ENCODE measurements at regions not wholly inside any gene's neighbourhood (a gene's known extent, or its start where the extent isn't known, plus 50 kb on each side); places are given as distances from the start of the nearest gene placed in this dataset.
"Not testable (repeated sequence)": the region's sequence is repeated elsewhere in the genome, so short reads cannot be mapped to it uniquely, and the experiment has no call there.

- H3K27ac ChIP-seq (ENCODE audit: low read depth, low read length) = no peak overlapping the region
- H3K36me3 ChIP-seq (ENCODE audit: control insufficient read depth in 5 of 5, insufficient read depth in 5 of 5, low read length in 5 of 5) = no peaks in the 10 kb centered on the region
- H3K27me3 ChIP-seq (ENCODE audit: control insufficient read depth in 5 of 5, insufficient read depth in 4 of 5, low read length in 5 of 5) = no peaks in the 10 kb centered on the region
- H3K4me1 ChIP-seq (ENCODE audit: control insufficient read depth in 5 of 5, insufficient read depth in 5 of 5, low read length in 5 of 5) = peaks cover 0 to under 1% (median 0%) of the 10 kb centered on the region in 5 donors
- no peak overlapping the region for H3K4me3 ChIP-seq (ENCODE audit: low read depth in 1 of 5, low read length in 5 of 5)
- H3K9me3 ChIP-seq (ENCODE audit: control insufficient read depth in 5 of 5, low read length in 5 of 5) = peaks cover 0 to 2% (median 0%) of the 10 kb centered on the region in 5 donors
- no peak overlapping the region for H3K9ac ChIP-seq (ENCODE audit: low read length in 5 of 5)
These were observed 55.5 kb downstream of the PRR15 start for GRCh38 chr7:29619111-29619510.

DNA sequence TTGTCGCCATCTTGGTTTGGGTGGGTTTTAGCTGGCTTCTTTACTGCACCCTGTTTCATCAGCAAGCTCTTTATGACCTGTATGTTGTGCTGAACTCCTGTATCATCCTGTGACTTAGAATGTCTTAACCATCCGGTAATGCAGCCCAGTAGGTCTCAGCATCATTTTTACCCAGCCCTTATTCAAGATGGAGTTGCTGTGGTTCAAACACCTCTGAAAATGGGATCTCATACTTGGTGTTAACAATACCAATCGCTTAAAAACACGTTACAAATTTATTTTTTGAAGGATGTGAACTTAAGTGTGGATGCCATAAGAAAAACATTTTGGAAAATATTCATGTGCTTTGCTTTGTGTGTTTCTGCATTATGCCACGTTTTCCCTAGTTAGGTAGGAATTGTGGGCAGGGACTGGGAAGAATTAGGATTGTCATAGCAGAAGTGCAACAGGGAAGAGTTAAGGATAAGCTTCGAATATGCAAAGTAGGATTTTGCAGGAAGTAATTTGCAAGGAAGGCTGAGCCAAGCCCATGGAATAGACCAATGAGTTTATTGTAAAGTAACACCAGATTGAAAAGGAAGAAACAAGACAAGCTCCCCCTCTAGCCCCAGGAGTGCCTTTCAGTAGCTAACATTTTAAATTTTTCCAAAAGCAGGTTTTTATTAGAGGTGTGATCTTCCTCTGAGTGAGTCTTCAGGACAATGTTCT, 56.4 kb downstream of the PRR15 start:
- Histone ChIP-seq H3K4me1 (ENCODE audit: control insufficient read depth in 5 of 5, insufficient read depth in 5 of 5, low read length in 5 of 5) (no peaks in the 10 kb centered on the region), H3K27me3 (ENCODE audit: control insufficient read depth in 5 of 5, insufficient read depth in 4 of 5, low read length in 5 of 5) (no peaks in the 10 kb centered on the region), H3K9me3 (ENCODE audit: control insufficient read depth in 5 of 5, low read length in 5 of 5) (peaks cover 0 to 2% (median 0%) of the 10 kb centered on the region in 5 donors), H3K36me3 (ENCODE audit: control insufficient read depth in 5 of 5, insufficient read depth in 5 of 5, low read length in 5 of 5) (no peaks in the 10 kb centered on the region), H3K4me3 (ENCODE audit: low read depth in 1 of 5, low read length in 5 of 5) (no peak overlapping the region), H3K27ac (ENCODE audit: low read depth, low read length) (no peak overlapping the region), H3K9ac (ENCODE audit: low read length in 5 of 5) (no peak overlapping the region)

- peaks cover 0 to 2% (median 0%) of the 10 kb centered on the region in 5 donors for H3K9me3 ChIP-seq (ENCODE audit: control insufficient read depth in 5 of 5, low read length in 5 of 5)
- no peaks in the 10 kb centered on the region for H3K36me3 ChIP-seq (ENCODE audit: control insufficient read depth in 5 of 5, insufficient read depth in 5 of 5, low read length in 5 of 5)
- no peak overlapping the region for H3K27ac ChIP-seq (ENCODE audit: low read depth, low read length)
- H3K4me3 ChIP-seq (ENCODE audit: low read depth in 1 of 5, low read length in 5 of 5) = no peak overlapping the region
- no peaks in the 10 kb centered on the region for H3K27me3 ChIP-seq (ENCODE audit: control insufficient read depth in 5 of 5, insufficient read depth in 4 of 5, low read length in 5 of 5)
- H3K4me1 ChIP-seq (ENCODE audit: control insufficient read depth in 5 of 5, insufficient read depth in 5 of 5, low read length in 5 of 5) = no peaks in the 10 kb centered on the region
- no peak overlapping the region for H3K9ac ChIP-seq (ENCODE audit: low read length in 5 of 5)
These were observed 56.9 kb downstream of the PRR15 start for GRCh38 chr7:29620556-29620930.

DNA sequence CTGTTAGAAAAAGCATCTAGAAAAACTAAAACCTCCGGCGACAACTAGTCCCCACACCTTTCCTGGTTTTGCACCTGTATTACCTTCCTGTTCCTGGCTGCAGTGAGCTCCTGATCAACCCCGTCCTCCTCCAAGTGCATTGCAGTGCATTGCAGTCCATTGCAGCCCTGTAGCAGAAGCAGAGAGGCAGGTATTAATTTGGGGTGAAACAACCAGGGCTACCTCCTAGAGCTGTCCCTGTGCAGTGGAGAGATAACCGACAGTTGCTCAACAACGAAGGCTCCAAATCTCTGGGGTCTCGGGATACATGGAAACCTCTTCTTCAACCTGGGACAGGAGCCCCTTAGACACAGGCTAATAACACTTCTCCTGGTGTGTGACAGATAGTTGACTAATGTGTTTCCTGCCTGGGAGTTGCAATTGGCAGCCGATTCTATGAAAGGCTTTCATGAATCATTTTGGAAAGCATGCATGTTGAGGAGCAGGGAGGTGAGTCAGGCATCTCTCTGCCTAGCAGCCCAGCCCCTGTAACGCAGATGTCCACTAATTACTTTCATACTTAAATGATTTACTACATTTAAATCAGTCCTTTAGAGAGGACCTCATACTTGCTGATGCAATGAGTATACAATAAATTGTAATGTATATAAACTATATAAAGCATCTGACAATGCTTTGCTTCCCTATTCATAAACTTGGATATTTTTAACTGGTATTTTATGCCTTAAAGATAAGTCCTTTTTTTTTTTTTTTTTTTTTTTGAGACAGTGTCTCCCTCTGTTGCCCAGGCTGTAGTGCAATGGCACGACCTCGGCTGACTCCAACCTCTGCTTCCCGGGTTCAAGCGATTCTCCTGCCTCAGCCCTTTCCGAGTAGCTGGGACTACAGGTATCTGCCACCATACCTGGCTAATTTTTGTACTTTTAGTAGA, 59.0 kb downstream of the PRR15 start:
- H3K9ac ChIP-seq (ENCODE audit: low read length in 5 of 5) = no peak overlapping the region
- H3K9me3 ChIP-seq (ENCODE audit: control insufficient read depth in 5 of 5, low read length in 5 of 5) = no peaks in the 10 kb centered on the region
- no peak overlapping the region for H3K27ac ChIP-seq (ENCODE audit: low read depth, low read length)
- no peak overlapping the region for H3K4me3 ChIP-seq (ENCODE audit: low read depth in 1 of 5, low read length in 5 of 5)
- H3K4me1 ChIP-seq (ENCODE audit: control insufficient read depth in 5 of 5, insufficient read depth in 5 of 5, low read length in 5 of 5) = peaks cover 0 to 5% (median 3%) of the 10 kb centered on the region in 5 donors
- H3K36me3 ChIP-seq (ENCODE audit: control insufficient read depth in 5 of 5, insufficient read depth in 5 of 5, low read length in 5 of 5) = no peaks in the 10 kb centered on the region
- H3K27me3 ChIP-seq (ENCODE audit: control insufficient read depth in 5 of 5, insufficient read depth in 4 of 5, low read length in 5 of 5) = no peaks in the 10 kb centered on the region

DNA sequence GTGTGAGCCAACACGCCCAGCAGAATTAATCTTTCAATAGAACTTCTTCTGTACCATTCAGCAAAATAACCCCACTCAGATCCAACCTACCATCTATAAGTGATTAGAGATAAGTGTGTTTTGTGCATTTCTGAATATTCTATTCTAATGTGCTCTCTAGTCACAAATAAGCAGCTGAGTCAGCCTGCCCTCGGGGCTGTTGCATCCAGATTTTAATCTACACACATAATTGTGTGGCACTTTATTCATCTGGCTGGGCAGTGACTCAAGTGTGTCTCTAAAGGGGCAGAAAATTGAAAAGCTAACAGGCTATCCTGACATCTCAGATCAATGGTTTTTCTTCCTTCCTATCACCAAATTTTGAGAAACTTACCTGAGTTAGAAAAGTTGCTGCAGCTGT, 60.3 kb downstream of the PRR15 start:
- no peak overlapping the region for H3K9ac ChIP-seq (ENCODE audit: low read length in 5 of 5)
- H3K4me3 ChIP-seq (ENCODE audit: low read depth in 1 of 5, low read length in 5 of 5) = no peak overlapping the region
- H3K36me3 ChIP-seq (ENCODE audit: control insufficient read depth in 5 of 5, insufficient read depth in 5 of 5, low read length in 5 of 5) = no peaks in the 10 kb centered on the region
- H3K27ac ChIP-seq (ENCODE audit: low read depth, low read length) = no peak overlapping the region
- H3K4me1 ChIP-seq (ENCODE audit: control insufficient read depth in 5 of 5, insufficient read depth in 5 of 5, low read length in 5 of 5) = peaks cover 0 to 9% (median 7%) of the 10 kb centered on the region in 5 donors
- no peaks in the 10 kb centered on the region for H3K27me3 ChIP-seq (ENCODE audit: control insufficient read depth in 5 of 5, insufficient read depth in 4 of 5, low read length in 5 of 5)
- H3K9me3 ChIP-seq (ENCODE audit: control insufficient read depth in 5 of 5, low read length in 5 of 5) = no peaks in the 10 kb centered on the region

DNA sequence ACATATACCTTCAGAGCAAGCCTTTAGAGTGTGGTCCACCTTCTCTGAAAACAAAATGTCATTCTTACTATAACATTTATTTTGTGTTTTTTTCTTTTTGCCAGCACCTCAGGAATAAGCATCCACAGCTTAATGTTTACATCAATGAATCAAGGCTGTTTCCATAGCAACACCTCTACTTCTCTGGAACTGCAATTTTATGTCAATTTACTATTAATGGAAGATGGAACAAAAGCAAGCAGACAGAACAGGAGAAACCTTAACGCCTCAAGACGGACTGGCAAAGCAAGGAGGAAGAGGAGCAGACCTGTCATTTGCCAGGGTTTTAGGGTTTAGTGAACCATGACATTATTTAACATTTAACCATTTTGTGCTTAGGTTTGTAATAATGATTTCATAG, 63.1 kb downstream of the PRR15 start:
- Histone ChIP-seq H3K9ac (ENCODE audit: low read length in 5 of 5) (no peak overlapping the region), H3K36me3 (ENCODE audit: control insufficient read depth in 5 of 5, insufficient read depth in 5 of 5, low read length in 5 of 5) (no peaks in the 10 kb centered on the region), H3K4me3 (ENCODE audit: low read depth in 1 of 5, low read length in 5 of 5) (no peak overlapping the region), H3K4me1 (ENCODE audit: control insufficient read depth in 5 of 5, insufficient read depth in 5 of 5, low read length in 5 of 5) (peaks cover 0 to 9% (median 7%) of the 10 kb centered on the region in 5 donors), H3K27me3 (ENCODE audit: control insufficient read depth in 5 of 5, insufficient read depth in 4 of 5, low read length in 5 of 5) (no peaks in the 10 kb centered on the region), H3K27ac (ENCODE audit: low read depth, low read length) (no peak overlapping the region), H3K9me3 (ENCODE audit: control insufficient read depth in 5 of 5, low read length in 5 of 5) (no peaks in the 10 kb centered on the region)

GRCh38 chr7:29627631-29628030, 64.0 kb downstream of the PRR15 start:
- H3K27me3 ChIP-seq (ENCODE audit: control insufficient read depth in 5 of 5, insufficient read depth in 4 of 5, low read length in 5 of 5) = no peaks in the 10 kb centered on the region
- H3K9me3 ChIP-seq (ENCODE audit: control insufficient read depth in 5 of 5, low read length in 5 of 5) = no peaks in the 10 kb centered on the region
- H3K4me3 ChIP-seq (ENCODE audit: low read depth in 1 of 5, low read length in 5 of 5) = no peak overlapping the region
- H3K36me3 ChIP-seq (ENCODE audit: control insufficient read depth in 5 of 5, insufficient read depth in 5 of 5, low read length in 5 of 5) = no peaks in the 10 kb centered on the region
- H3K27ac ChIP-seq (ENCODE audit: low read depth, low read length) = no peak overlapping the region
- peaks cover 0 to 9% (median 7%) of the 10 kb centered on the region in 5 donors for H3K4me1 ChIP-seq (ENCODE audit: control insufficient read depth in 5 of 5, insufficient read depth in 5 of 5, low read length in 5 of 5)
- no peak overlapping the region for H3K9ac ChIP-seq (ENCODE audit: low read length in 5 of 5)

- no peak overlapping the region for H3K9ac ChIP-seq (ENCODE audit: low read length in 5 of 5)
- no peaks in the 10 kb centered on the region for H3K9me3 ChIP-seq (ENCODE audit: control insufficient read depth in 5 of 5, low read length in 5 of 5)
- no peak overlapping the region for H3K4me3 ChIP-seq (ENCODE audit: low read depth in 1 of 5, low read length in 5 of 5)
- peaks cover 0 to 9% (median 7%) of the 10 kb centered on the region in 5 donors for H3K4me1 ChIP-seq (ENCODE audit: control insufficient read depth in 5 of 5, insufficient read depth in 5 of 5, low read length in 5 of 5)
- H3K27me3 ChIP-seq (ENCODE audit: control insufficient read depth in 5 of 5, insufficient read depth in 4 of 5, low read length in 5 of 5) = no peaks in the 10 kb centered on the region
- no peak overlapping the region for H3K27ac ChIP-seq (ENCODE audit: low read depth, low read length)
- H3K36me3 ChIP-seq (ENCODE audit: control insufficient read depth in 5 of 5, insufficient read depth in 5 of 5, low read length in 5 of 5) = no peaks in the 10 kb centered on the region
These were observed 65.9 kb downstream of the PRR15 start for GRCh38 chr7:29629507-29629906.

GRCh38 chr7:29635067-29636008, 71.7 kb downstream of the PRR15 start:
- H3K27ac ChIP-seq (ENCODE audit: low read depth, low read length); H3K9ac ChIP-seq (ENCODE audit: low read length in 5 of 5): not testable (repeated sequence)

More at GRCh38 chr7:29635067-29636008, 71.7 kb downstream of the PRR15 start:
- not testable (repeated sequence) for H3K4me1 ChIP-seq (ENCODE audit: control insufficient read depth in 5 of 5, insufficient read depth in 5 of 5, low read length in 5 of 5); H3K9me3 ChIP-seq (ENCODE audit: control insufficient read depth in 5 of 5, low read length in 5 of 5); H3K27me3 ChIP-seq (ENCODE audit: control insufficient read depth in 5 of 5, insufficient read depth in 4 of 5, low read length in 5 of 5); H3K4me3 ChIP-seq (ENCODE audit: low read depth in 1 of 5, low read length in 5 of 5); H3K36me3 ChIP-seq (ENCODE audit: control insufficient read depth in 5 of 5, insufficient read depth in 5 of 5, low read length in 5 of 5)
